ENCODE measurements at regions not wholly inside any gene's neighbourhood (a gene's known extent, or its start where the extent isn't known, plus 50 kb on each side); places are given as distances from the start of the nearest gene placed in this dataset.
"Not testable (repeated sequence)": the region's sequence is repeated elsewhere in the genome, so short reads cannot be mapped to it uniquely, and the experiment has no call there.

DNA sequence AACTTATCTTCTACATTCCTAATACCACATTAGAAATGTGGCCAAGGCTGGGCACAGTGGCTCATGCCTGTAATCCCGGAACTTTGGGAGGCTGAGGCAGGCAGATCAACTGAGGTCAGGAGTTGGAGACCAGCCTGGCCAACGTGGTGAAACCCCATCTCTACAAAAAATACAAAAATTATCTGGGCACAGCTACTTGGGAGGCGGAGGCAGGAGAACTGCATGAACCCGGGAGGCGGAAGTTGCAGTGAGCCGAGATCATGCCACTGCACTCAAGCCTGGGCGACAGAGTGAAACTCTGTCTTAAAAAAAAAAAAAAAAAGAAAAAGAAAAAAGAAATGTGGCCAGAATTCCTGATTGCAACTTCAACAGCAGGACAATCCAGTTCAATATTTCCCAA is 196.6 kb upstream of the RASGEF1B start:
- not testable (repeated sequence) for H3K9me3 ChIP-seq (ENCODE audit: control insufficient read depth in 2 of 2, low read length in 2 of 2); H3K4me1 ChIP-seq (ENCODE audit: control insufficient read depth, insufficient read depth, low read length); H3K9ac ChIP-seq (ENCODE audit: low read length in 2 of 2); H3K27ac ChIP-seq (ENCODE audit: low read length); H3K4me3 ChIP-seq (ENCODE audit: low read length in 2 of 2); H3K36me3 ChIP-seq (ENCODE audit: control insufficient read depth in 2 of 2, insufficient read depth in 2 of 2, low read length in 2 of 2); H3K27me3 ChIP-seq (ENCODE audit: control insufficient read depth in 1 of 2, insufficient read depth in 2 of 2, low read length in 2 of 2)

- no peaks in the 10 kb centered on the region for H3K4me1 ChIP-seq (ENCODE audit: control insufficient read depth, insufficient read depth, low read length)
- no peak overlapping the region for H3K27ac ChIP-seq (ENCODE audit: low read length)
- no peak overlapping the region for H3K9ac ChIP-seq (ENCODE audit: low read length in 2 of 2)
- no peak overlapping the region for H3K4me3 ChIP-seq (ENCODE audit: low read length in 2 of 2)
- no peaks in the 10 kb centered on the region for H3K36me3 ChIP-seq (ENCODE audit: control insufficient read depth in 2 of 2, insufficient read depth in 2 of 2, low read length in 2 of 2)
- H3K27me3 ChIP-seq (ENCODE audit: control insufficient read depth in 1 of 2, insufficient read depth in 2 of 2, low read length in 2 of 2), result no peaks in the 10 kb centered on the region
- no peaks in the 10 kb centered on the region for H3K9me3 ChIP-seq (ENCODE audit: control insufficient read depth in 2 of 2, low read length in 2 of 2)
Measured at GRCh38 chr4:81667539-81667938, 195.8 kb upstream of the RASGEF1B start.

DNA sequence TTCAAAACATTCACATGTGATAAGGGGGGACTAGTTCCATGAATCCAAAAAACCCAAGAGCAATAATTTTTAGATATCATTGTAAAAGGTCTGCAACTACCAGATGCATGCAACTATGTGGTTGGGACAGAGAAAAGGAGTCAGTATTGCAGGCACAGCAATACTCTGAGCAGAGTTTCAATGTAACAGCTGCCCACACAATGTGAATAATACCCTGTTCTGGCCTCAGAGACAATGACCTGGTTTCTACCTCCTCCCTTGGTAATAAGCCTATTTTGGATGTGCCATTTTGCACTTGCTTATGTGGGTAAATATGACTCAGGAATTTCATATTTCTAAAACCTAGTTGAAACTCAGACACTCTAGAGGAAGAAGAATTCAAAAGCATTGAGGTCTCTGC is 194.8 kb upstream of the RASGEF1B start:
- Histone ChIP-seq H3K9ac (ENCODE audit: low read length in 2 of 2) (no peak overlapping the region), H3K36me3 (ENCODE audit: control insufficient read depth in 2 of 2, insufficient read depth in 2 of 2, low read length in 2 of 2) (no peaks in the 10 kb centered on the region), H3K27me3 (ENCODE audit: control insufficient read depth in 1 of 2, insufficient read depth in 2 of 2, low read length in 2 of 2) (no peaks in the 10 kb centered on the region), H3K4me1 (ENCODE audit: control insufficient read depth, insufficient read depth, low read length) (no peaks in the 10 kb centered on the region), H3K27ac (ENCODE audit: low read length) (no peak overlapping the region), H3K9me3 (ENCODE audit: control insufficient read depth in 2 of 2, low read length in 2 of 2) (no peaks in the 10 kb centered on the region), H3K4me3 (ENCODE audit: low read length in 2 of 2) (no peak overlapping the region)

- H3K9me3 ChIP-seq (ENCODE audit: control insufficient read depth in 2 of 2, low read length in 2 of 2), result no peaks in the 10 kb centered on the region
- H3K9ac ChIP-seq (ENCODE audit: low read length in 2 of 2), result no peak overlapping the region
- no peaks in the 10 kb centered on the region for H3K27me3 ChIP-seq (ENCODE audit: control insufficient read depth in 1 of 2, insufficient read depth in 2 of 2, low read length in 2 of 2)
- H3K4me3 ChIP-seq (ENCODE audit: low read length in 2 of 2), result no peak overlapping the region
- no peaks in the 10 kb centered on the region for H3K4me1 ChIP-seq (ENCODE audit: control insufficient read depth, insufficient read depth, low read length)
- no peak overlapping the region for H3K27ac ChIP-seq (ENCODE audit: low read length)
- H3K36me3 ChIP-seq (ENCODE audit: control insufficient read depth in 2 of 2, insufficient read depth in 2 of 2, low read length in 2 of 2), result no peaks in the 10 kb centered on the region
Measured at GRCh38 chr4:81665649-81666048, 193.9 kb upstream of the RASGEF1B start.

DNA sequence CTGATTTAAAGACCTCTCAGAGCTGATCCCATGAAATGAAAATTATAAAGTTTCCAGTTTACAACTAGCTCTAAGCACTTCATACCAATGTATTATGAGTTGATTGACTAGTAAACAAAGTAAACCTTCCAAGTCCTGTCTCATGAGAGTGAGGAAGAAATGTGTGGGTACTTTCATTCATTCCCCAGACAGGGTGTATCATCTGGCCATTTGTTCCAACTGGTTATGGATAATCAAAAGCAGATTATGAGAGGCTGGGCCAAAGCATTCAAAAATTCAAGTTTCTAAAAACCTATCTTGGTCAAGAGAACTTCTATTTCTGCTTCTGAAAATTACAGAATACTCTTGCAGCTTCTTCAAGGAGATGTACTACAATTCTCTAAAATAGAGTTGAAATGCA is 193.3 kb upstream of the RASGEF1B start:
- Histone ChIP-seq H3K36me3 (ENCODE audit: control insufficient read depth in 2 of 2, insufficient read depth in 2 of 2, low read length in 2 of 2) (no peaks in the 10 kb centered on the region), H3K4me1 (ENCODE audit: control insufficient read depth, insufficient read depth, low read length) (no peaks in the 10 kb centered on the region), H3K4me3 (ENCODE audit: low read length in 2 of 2) (no peak overlapping the region), H3K9ac (ENCODE audit: low read length in 2 of 2) (no peak overlapping the region), H3K27me3 (ENCODE audit: control insufficient read depth in 1 of 2, insufficient read depth in 2 of 2, low read length in 2 of 2) (no peaks in the 10 kb centered on the region), H3K27ac (ENCODE audit: low read length) (no peak overlapping the region), H3K9me3 (ENCODE audit: control insufficient read depth in 2 of 2, low read length in 2 of 2) (no peaks in the 10 kb centered on the region)

DNA sequence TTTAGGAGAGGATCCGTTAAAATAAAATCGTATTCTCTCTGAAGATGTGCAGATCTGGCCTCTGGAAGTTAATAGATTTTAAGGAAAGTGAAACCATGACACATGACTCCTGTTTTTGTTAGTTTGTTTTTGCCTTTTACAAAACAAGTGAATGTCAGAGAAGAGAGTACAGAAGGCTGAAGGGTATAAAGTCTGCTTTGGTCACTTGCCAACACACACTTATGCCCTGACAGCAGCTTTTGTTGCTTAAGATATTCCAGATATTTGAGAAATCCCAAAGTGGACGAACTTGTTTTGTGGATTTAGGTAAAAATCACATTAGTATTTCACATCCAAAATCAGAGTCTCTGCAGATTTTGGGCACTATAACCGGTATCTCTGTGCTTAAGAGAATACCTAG is 192.4 kb upstream of the RASGEF1B start:
- no peaks in the 10 kb centered on the region for H3K36me3 ChIP-seq (ENCODE audit: control insufficient read depth in 2 of 2, insufficient read depth in 2 of 2, low read length in 2 of 2)
- H3K9me3 ChIP-seq (ENCODE audit: control insufficient read depth in 2 of 2, low read length in 2 of 2), result no peaks in the 10 kb centered on the region
- no peak overlapping the region for H3K27ac ChIP-seq (ENCODE audit: low read length)
- H3K27me3 ChIP-seq (ENCODE audit: control insufficient read depth in 1 of 2, insufficient read depth in 2 of 2, low read length in 2 of 2), result no peaks in the 10 kb centered on the region
- no peaks in the 10 kb centered on the region for H3K4me1 ChIP-seq (ENCODE audit: control insufficient read depth, insufficient read depth, low read length)
- H3K4me3 ChIP-seq (ENCODE audit: low read length in 2 of 2), result no peak overlapping the region
- no peak overlapping the region for H3K9ac ChIP-seq (ENCODE audit: low read length in 2 of 2)

GRCh38 chr4:81663368-81663767 is 191.7 kb upstream of the RASGEF1B start:
- H3K27me3 ChIP-seq (ENCODE audit: control insufficient read depth in 1 of 2, insufficient read depth in 2 of 2, low read length in 2 of 2), result no peaks in the 10 kb centered on the region
- no peaks in the 10 kb centered on the region for H3K9me3 ChIP-seq (ENCODE audit: control insufficient read depth in 2 of 2, low read length in 2 of 2)
- H3K4me3 ChIP-seq (ENCODE audit: low read length in 2 of 2), result no peak overlapping the region
- no peaks in the 10 kb centered on the region for H3K4me1 ChIP-seq (ENCODE audit: control insufficient read depth, insufficient read depth, low read length)
- no peak overlapping the region for H3K9ac ChIP-seq (ENCODE audit: low read length in 2 of 2)
- H3K36me3 ChIP-seq (ENCODE audit: control insufficient read depth in 2 of 2, insufficient read depth in 2 of 2, low read length in 2 of 2), result no peaks in the 10 kb centered on the region
- H3K27ac ChIP-seq (ENCODE audit: low read length), result no peak overlapping the region

GRCh38 chr4:81659051-81659450 is 187.3 kb upstream of the RASGEF1B start:
- Histone ChIP-seq H3K27me3 (ENCODE audit: control insufficient read depth in 1 of 2, insufficient read depth in 2 of 2, low read length in 2 of 2) (no peaks in the 10 kb centered on the region), H3K4me3 (ENCODE audit: low read length in 2 of 2) (no peak overlapping the region), H3K9ac (ENCODE audit: low read length in 2 of 2) (no peak overlapping the region), H3K27ac (ENCODE audit: low read length) (no peak overlapping the region), H3K4me1 (ENCODE audit: control insufficient read depth, insufficient read depth, low read length) (no peaks in the 10 kb centered on the region), H3K9me3 (ENCODE audit: control insufficient read depth in 2 of 2, low read length in 2 of 2) (no peaks in the 10 kb centered on the region), H3K36me3 (ENCODE audit: control insufficient read depth in 2 of 2, insufficient read depth in 2 of 2, low read length in 2 of 2) (no peaks in the 10 kb centered on the region)

- no peaks in the 10 kb centered on the region for H3K36me3 ChIP-seq (ENCODE audit: control insufficient read depth in 2 of 2, insufficient read depth in 2 of 2, low read length in 2 of 2)
- no peaks in the 10 kb centered on the region for H3K27me3 ChIP-seq (ENCODE audit: control insufficient read depth in 1 of 2, insufficient read depth in 2 of 2, low read length in 2 of 2)
- no peak overlapping the region for H3K4me3 ChIP-seq (ENCODE audit: low read length in 2 of 2)
- no peaks in the 10 kb centered on the region for H3K4me1 ChIP-seq (ENCODE audit: control insufficient read depth, insufficient read depth, low read length)
- H3K9ac ChIP-seq (ENCODE audit: low read length in 2 of 2), result no peak overlapping the region
- no peak overlapping the region for H3K27ac ChIP-seq (ENCODE audit: low read length)
- H3K9me3 ChIP-seq (ENCODE audit: control insufficient read depth in 2 of 2, low read length in 2 of 2), result no peaks in the 10 kb centered on the region
Measured at GRCh38 chr4:81652069-81652478, 180.4 kb upstream of the RASGEF1B start.

- H3K27ac ChIP-seq (ENCODE audit: low read length), result no peak overlapping the region
- no peak overlapping the region for H3K9ac ChIP-seq (ENCODE audit: low read length in 2 of 2)
- no peaks in the 10 kb centered on the region for H3K27me3 ChIP-seq (ENCODE audit: control insufficient read depth in 1 of 2, insufficient read depth in 2 of 2, low read length in 2 of 2)
- no peaks in the 10 kb centered on the region for H3K4me1 ChIP-seq (ENCODE audit: control insufficient read depth, insufficient read depth, low read length)
- no peaks in the 10 kb centered on the region for H3K36me3 ChIP-seq (ENCODE audit: control insufficient read depth in 2 of 2, insufficient read depth in 2 of 2, low read length in 2 of 2)
- no peak overlapping the region for H3K4me3 ChIP-seq (ENCODE audit: low read length in 2 of 2)
- H3K9me3 ChIP-seq (ENCODE audit: control insufficient read depth in 2 of 2, low read length in 2 of 2), result no peaks in the 10 kb centered on the region
Measured at GRCh38 chr4:81651243-81651899, 179.7 kb upstream of the RASGEF1B start.

DNA sequence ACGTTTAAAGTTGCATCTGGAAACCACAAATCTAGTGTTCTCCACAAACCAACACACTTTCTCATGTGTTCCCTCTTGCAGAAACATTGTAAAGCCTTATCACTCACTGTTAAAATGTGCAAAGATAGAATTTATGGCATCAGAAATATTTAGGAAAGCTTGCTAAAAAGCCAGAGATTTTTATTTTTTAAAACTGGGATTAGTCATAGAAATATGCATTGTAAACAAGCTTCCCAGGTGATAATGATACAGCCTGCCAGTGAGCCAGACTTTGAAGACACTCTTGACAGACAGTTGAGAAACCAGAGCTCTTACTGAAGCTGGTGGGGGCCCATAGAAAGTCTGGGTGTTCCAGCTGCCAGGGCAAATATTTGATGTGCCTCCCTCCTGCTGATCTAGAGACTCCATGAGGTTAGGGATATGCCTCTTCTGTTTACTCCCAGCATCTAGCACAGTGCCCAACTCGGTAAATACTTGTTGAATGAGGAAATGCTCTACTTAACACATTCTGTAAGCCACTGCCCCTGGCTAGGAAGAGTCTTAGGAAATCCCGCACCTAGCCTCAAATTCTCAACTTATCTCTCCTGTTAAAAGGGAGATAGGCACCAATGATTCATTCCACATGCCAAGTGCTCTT is 179.0 kb upstream of the RASGEF1B start:
- Histone ChIP-seq H3K9me3 (ENCODE audit: control insufficient read depth in 2 of 2, low read length in 2 of 2) (no peaks in the 10 kb centered on the region), H3K27me3 (ENCODE audit: control insufficient read depth in 1 of 2, insufficient read depth in 2 of 2, low read length in 2 of 2) (no peaks in the 10 kb centered on the region), H3K36me3 (ENCODE audit: control insufficient read depth in 2 of 2, insufficient read depth in 2 of 2, low read length in 2 of 2) (no peaks in the 10 kb centered on the region), H3K4me1 (ENCODE audit: control insufficient read depth, insufficient read depth, low read length) (no peaks in the 10 kb centered on the region), H3K9ac (ENCODE audit: low read length in 2 of 2) (no peak overlapping the region), H3K4me3 (ENCODE audit: low read length in 2 of 2) (no peak overlapping the region), H3K27ac (ENCODE audit: low read length) (no peak overlapping the region)

All from stomach smooth muscle (tissue), 2 donors.